Endodermal cell (in vitro differentiated cells): ENCODE measurements at regions not wholly inside any gene's neighbourhood (a gene's known extent, or its start where the extent isn't known, plus 50 kb on each side); places are given as distances from the start of the nearest gene placed in this dataset.

Source experiments
- DNase-seq: peaks from one replicate; pipeline ENCODE4 v3.0.0-alpha.2; 2017
- H3K27ac ChIP-seq: 2 replicates; pipeline ENCODE4 v1.5.1; 2013; ENCODE audit warnings: mild to moderate bottlenecking, low read depth, low read length, moderate library complexity
- H3K27me3 ChIP-seq: 2 replicates; pipeline ENCODE4 v1.6.1; 2013; ENCODE audit warnings: mild to moderate bottlenecking, low read length, moderate library complexity; ENCODE audit not compliant: insufficient read depth, control insufficient read depth, poor library complexity, severe bottlenecking
- H3K36me3 ChIP-seq: 2 replicates; pipeline ENCODE4 v1.7.0; 2013; ENCODE audit warnings: mild to moderate bottlenecking, low read length, moderate library complexity; ENCODE audit not compliant: control insufficient read depth, insufficient read depth
- H3K4me1 ChIP-seq: one replicate; pipeline ENCODE4 v1.7.0; 2013; ENCODE audit warnings: low read length; ENCODE audit not compliant: control insufficient read depth, insufficient read depth
- H3K4me3 ChIP-seq: 2 replicates; pipeline ENCODE4 v1.5.1; 2013; ENCODE audit warnings: mild to moderate bottlenecking, low read length, moderate library complexity
- H3K9ac ChIP-seq: 2 replicates; pipeline ENCODE4 v1.6.1; 2013; ENCODE audit warnings: mild to moderate bottlenecking, low read length, moderate library complexity; ENCODE audit not compliant: poor library complexity, severe bottlenecking; ENCODE audit errors: extremely low read depth
- H3K9me3 ChIP-seq: 2 replicates; pipeline ENCODE4 v1.6.1; 2013; ENCODE audit warnings: mild to moderate bottlenecking, low read length, moderate library complexity; ENCODE audit not compliant: control insufficient read depth
- H3K27ac Mint-ChIP-seq: 2 replicates; pipeline ENCODE4 v1.8.0; 2020; ENCODE audit warnings: mixed read lengths
- H3K27me3 Mint-ChIP-seq: 2 replicates; pipeline ENCODE4 v1.8.0; 2021; ENCODE audit warnings: mild to moderate bottlenecking, mixed read lengths; ENCODE audit not compliant: insufficient read depth
- H3K36me3 Mint-ChIP-seq: 2 replicates; pipeline ENCODE4 v1.8.0; 2020; ENCODE audit warnings: low read depth, mixed read lengths
- H3K4me1 Mint-ChIP-seq: 2 replicates; pipeline ENCODE4 v1.8.0; 2020; ENCODE audit warnings: mixed read lengths
- H3K4me3 Mint-ChIP-seq: 2 replicates; pipeline ENCODE4 v1.8.0; 2020; ENCODE audit warnings: mild to moderate bottlenecking, moderate library complexity, mixed read lengths
- H3K9me3 Mint-ChIP-seq: 2 replicates; pipeline ENCODE4 v1.8.0; 2020; ENCODE audit warnings: mild to moderate bottlenecking, mixed read lengths
- WGBS, 2 experiments: methylation state at CpG; one replicate each; pipeline versions ENCODE4 v1.1.5 to v1.1.7; 2013; ENCODE audit warnings: missing lambda C conversion rate in 2 of 2, mixed read lengths in 1 of 2; ENCODE audit not compliant: insufficient coverage in 1 of 2, insufficient read length in 1 of 2; 5-methylcytosine and 5-hydroxymethylcytosine counted together
- TF ChIP-seq, protein P1 (sequence below): fragments of 200-600 bp; sonication (generic); conservative IDR thresholded peaks from 2 replicates; pipeline ENCODE4 v1.5.0; 2021; ENCODE audit warnings: antibody characterized with exemption, mild to moderate bottlenecking

DNA sequence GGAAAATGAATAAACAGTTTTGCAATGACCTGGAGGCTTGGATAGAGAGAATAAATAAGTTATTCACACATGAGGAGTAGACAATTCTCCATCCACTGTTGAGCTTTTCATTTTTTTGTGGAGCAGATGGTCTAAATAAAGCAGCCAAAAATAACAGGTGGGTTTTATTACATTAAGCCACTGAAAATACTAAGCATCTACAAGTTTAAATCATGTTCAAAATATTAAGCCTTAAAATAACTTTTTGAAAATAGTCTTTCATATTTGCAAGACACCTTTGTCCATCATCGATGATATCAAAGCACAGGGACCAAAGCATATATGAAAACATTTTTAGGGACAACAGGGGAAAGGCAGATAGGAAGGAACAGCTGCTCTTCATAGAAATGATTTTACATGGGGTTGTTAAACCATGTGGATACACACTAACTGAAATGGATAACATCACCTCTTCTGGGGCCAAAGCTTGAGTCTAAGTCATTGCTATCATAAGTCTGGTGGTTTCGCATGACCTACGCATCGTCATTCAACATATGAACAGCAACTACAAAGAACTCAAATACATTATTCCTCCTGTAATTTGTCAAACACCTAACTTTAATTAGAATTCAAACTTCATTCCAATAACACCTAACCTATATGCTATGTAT lies 197.6 kb upstream of the CHST9 start:
- H3K27ac ChIP-seq: no peak overlapping the region
- TF ChIP-seq, protein P1, sequence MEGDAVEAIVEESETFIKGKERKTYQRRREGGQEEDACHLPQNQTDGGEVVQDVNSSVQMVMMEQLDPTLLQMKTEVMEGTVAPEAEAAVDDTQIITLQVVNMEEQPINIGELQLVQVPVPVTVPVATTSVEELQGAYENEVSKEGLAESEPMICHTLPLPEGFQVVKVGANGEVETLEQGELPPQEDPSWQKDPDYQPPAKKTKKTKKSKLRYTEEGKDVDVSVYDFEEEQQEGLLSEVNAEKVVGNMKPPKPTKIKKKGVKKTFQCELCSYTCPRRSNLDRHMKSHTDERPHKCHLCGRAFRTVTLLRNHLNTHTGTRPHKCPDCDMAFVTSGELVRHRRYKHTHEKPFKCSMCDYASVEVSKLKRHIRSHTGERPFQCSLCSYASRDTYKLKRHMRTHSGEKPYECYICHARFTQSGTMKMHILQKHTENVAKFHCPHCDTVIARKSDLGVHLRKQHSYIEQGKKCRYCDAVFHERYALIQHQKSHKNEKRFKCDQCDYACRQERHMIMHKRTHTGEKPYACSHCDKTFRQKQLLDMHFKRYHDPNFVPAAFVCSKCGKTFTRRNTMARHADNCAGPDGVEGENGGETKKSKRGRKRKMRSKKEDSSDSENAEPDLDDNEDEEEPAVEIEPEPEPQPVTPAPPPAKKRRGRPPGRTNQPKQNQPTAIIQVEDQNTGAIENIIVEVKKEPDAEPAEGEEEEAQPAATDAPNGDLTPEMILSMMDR: no peak

DNA sequence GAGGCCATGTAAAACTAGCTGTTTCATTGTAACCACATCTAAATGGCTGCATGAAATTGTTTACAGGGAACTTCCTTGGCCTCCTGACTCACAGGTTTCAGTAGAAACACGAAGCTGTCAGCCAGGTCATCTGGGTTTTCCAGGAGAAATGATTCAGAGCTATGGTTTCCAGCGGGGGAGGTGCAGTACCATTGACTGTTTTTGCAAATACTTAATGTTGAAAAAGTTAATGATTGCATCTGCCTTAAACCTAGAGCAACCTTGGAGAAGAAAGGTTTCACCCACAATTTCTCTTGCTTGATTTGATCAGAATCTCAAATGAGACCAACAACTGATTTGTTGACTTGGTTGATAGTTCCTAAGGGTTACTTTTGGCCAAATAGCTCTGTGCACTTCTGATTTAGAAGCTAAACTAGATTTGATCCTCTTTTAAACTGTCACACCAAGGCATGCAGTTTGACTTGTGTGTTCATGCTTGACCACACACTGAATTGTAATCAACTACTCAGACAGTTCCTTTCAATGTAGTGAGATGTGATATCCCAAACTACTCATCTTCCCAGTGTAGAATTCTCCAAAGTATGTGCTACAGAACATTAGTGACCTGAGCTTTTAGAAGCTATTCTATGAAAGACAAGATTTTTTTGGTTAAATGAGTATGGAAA lies 193.5 kb upstream of the CHST9 start:
- no peak overlapping the region for H3K4me3 Mint-ChIP-seq
- H3K36me3 Mint-ChIP-seq: no peaks in the 10 kb centered on the region
- no peaks in the 10 kb centered on the region for H3K36me3 ChIP-seq
- H3K4me3 ChIP-seq: no peak overlapping the region
- no peak for DNase-seq
- peaks cover 5% of the 10 kb centered on the region for H3K4me1 Mint-ChIP-seq
- H3K9me3 ChIP-seq: no peaks in the 10 kb centered on the region
- H3K9ac ChIP-seq: no peak overlapping the region
- H3K27ac ChIP-seq: no peak overlapping the region
- TF ChIP-seq, protein P1: no peak
- H3K27ac Mint-ChIP-seq: no peak overlapping the region
- H3K4me1 ChIP-seq: peaks cover 2% of the 10 kb centered on the region
- no peaks in the 10 kb centered on the region for H3K9me3 Mint-ChIP-seq
- WGBS, 2 experiments: 81% methylated on average over 2 of the region's 2 CpGs; no CpG with 5 or more reads in 1 of the 2 experiments
- no peaks in the 10 kb centered on the region for H3K27me3 Mint-ChIP-seq
- no peaks in the 10 kb centered on the region for H3K27me3 ChIP-seq

More for the DNA sequence above, 197.6 kb upstream of the CHST9 start:
- H3K9me3 ChIP-seq: no peaks in the 10 kb centered on the region
- no peaks in the 10 kb centered on the region for H3K27me3 Mint-ChIP-seq
- 97 to 100% methylated on average over 2 to 4 of the region's 4 CpGs for WGBS, 2 experiments
- H3K4me1 ChIP-seq: peaks cover 2% of the 10 kb centered on the region
- H3K9ac ChIP-seq: no peak overlapping the region
- peaks cover 4% of the 10 kb centered on the region for H3K4me1 Mint-ChIP-seq
- DNase-seq: no peak
- H3K36me3 Mint-ChIP-seq: no peaks in the 10 kb centered on the region
- no peak overlapping the region for H3K4me3 ChIP-seq
- no peaks in the 10 kb centered on the region for H3K36me3 ChIP-seq
- no peaks in the 10 kb centered on the region for H3K27me3 ChIP-seq
- H3K27ac Mint-ChIP-seq: no peak overlapping the region
- no peak overlapping the region for H3K4me3 Mint-ChIP-seq
- no peaks in the 10 kb centered on the region for H3K9me3 Mint-ChIP-seq

DNA sequence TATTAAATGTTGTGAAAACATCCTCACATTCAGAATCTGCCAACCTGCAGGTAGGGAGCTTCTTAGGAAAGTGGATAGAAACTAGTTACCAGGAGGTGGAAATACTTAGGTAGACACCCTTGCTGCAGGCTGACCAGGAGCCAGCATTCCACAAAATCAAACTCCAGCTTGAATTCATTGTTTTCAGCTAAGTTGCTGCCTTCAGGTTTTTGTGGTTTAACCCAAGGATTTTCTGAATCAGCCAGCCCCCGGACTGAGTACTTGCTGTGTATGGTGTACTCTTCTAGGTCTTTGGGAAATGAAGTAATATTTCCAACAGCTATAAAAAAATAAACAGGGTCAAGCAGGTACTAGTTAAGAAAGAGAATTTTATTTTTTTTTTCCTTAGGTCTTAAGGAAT lies 192.1 kb upstream of the CHST9 start:
- no peaks in the 10 kb centered on the region for H3K9me3 Mint-ChIP-seq
- no peak overlapping the region for H3K4me3 Mint-ChIP-seq
- H3K36me3 Mint-ChIP-seq: no peaks in the 10 kb centered on the region
- Histone ChIP-seq H3K9me3 (no peaks in the 10 kb centered on the region), H3K4me1 (peaks cover 2% of the 10 kb centered on the region), H3K4me3 (no peak overlapping the region), H3K9ac (no peak overlapping the region), H3K27me3 (no peaks in the 10 kb centered on the region), H3K36me3 (no peaks in the 10 kb centered on the region), H3K27ac (no peak overlapping the region)
- H3K27ac Mint-ChIP-seq: no peak overlapping the region
- peaks cover 5% of the 10 kb centered on the region for H3K4me1 Mint-ChIP-seq
- DNase-seq: no peak
- TF ChIP-seq, protein P1: no peak
- 100% methylated on average over 1 of the region's 1 CpG; no CpG with 5 or more reads in 1 of the 2 experiments for WGBS, 2 experiments
- no peaks in the 10 kb centered on the region for H3K27me3 Mint-ChIP-seq
